ENCODE measurements at regions not wholly inside any gene's neighbourhood (a gene's known extent, or its start where the extent isn't known, plus 50 kb on each side); places are given as distances from the start of the nearest gene placed in this dataset.

- Histone ChIP-seq H3K27me3 (no peaks in the 10 kb centered on the region), H3K4me3 (no peak overlapping the region), H3K27ac (no peak overlapping the region), H3K79me2 (no peaks in the 10 kb centered on the region), H3K9me3 (ENCODE audit: low read depth) (no peaks in the 10 kb centered on the region), H4K20me1 (ENCODE audit: insufficient read depth, poor library complexity, severe bottlenecking) (no peaks in the 10 kb centered on the region), H3K36me3 (replicated peaks; ENCODE audit: insufficient read depth, low read depth) (no peaks in the 10 kb centered on the region), H2AFZ (no peak overlapping the region), H3K4me1 (ENCODE audit: insufficient read depth) (no peaks in the 10 kb centered on the region), H3K9me2 (replicated peaks; ENCODE audit: insufficient read depth) (no peaks in the 10 kb centered on the region), H3K4me2 (no peak overlapping the region)
- DNase-seq (ENCODE audit: low spot score): no peak
- WGBS (ENCODE audit: low lambda C conversion rate, missing lambda C conversion rate): 83% methylated on average over 9 of the region's 9 CpGs
- no peak for TF ChIP-seq EZH2 (IDR thresholded peaks at IDR 0.05; ENCODE audit: borderline replicate concordance)
- TF ChIP-seq, protein P1, sequence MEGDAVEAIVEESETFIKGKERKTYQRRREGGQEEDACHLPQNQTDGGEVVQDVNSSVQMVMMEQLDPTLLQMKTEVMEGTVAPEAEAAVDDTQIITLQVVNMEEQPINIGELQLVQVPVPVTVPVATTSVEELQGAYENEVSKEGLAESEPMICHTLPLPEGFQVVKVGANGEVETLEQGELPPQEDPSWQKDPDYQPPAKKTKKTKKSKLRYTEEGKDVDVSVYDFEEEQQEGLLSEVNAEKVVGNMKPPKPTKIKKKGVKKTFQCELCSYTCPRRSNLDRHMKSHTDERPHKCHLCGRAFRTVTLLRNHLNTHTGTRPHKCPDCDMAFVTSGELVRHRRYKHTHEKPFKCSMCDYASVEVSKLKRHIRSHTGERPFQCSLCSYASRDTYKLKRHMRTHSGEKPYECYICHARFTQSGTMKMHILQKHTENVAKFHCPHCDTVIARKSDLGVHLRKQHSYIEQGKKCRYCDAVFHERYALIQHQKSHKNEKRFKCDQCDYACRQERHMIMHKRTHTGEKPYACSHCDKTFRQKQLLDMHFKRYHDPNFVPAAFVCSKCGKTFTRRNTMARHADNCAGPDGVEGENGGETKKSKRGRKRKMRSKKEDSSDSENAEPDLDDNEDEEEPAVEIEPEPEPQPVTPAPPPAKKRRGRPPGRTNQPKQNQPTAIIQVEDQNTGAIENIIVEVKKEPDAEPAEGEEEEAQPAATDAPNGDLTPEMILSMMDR (IDR thresholded peaks at IDR 0.05; ENCODE audit: poor library complexity): no peak
- no peak for TF ChIP-seq EZH2phosphoT487 (IDR thresholded peaks at IDR 0.05; ENCODE audit: low read depth, severe bottlenecking, unreplicated experiment)
Observed at GRCh38 chr1:184150776-184151531, 99.4 kb downstream of the TSEN15 start.

GRCh38 chr1:184152434-184152898 lies 100.9 kb downstream of the TSEN15 start:
- no peak overlapping the region for H2AFZ ChIP-seq
- no peaks in the 10 kb centered on the region for H4K20me1 ChIP-seq (ENCODE audit: insufficient read depth, poor library complexity, severe bottlenecking)
- H3K36me3 ChIP-seq (replicated peaks; ENCODE audit: insufficient read depth, low read depth): no peaks in the 10 kb centered on the region
- TF ChIP-seq, protein P1 (IDR thresholded peaks at IDR 0.05; ENCODE audit: poor library complexity): no peak
- no peak for TF ChIP-seq EZH2phosphoT487 (IDR thresholded peaks at IDR 0.05; ENCODE audit: low read depth, severe bottlenecking, unreplicated experiment)
- TF ChIP-seq EZH2 (IDR thresholded peaks at IDR 0.05; ENCODE audit: borderline replicate concordance): no peak
- peak overlapping the region; percentile 62 for H3K4me2 ChIP-seq
- H3K79me2 ChIP-seq: no peaks in the 10 kb centered on the region
- H3K9me2 ChIP-seq (replicated peaks; ENCODE audit: insufficient read depth): no peaks in the 10 kb centered on the region
- H3K27me3 ChIP-seq: no peaks in the 10 kb centered on the region
- H3K27ac ChIP-seq: no peak overlapping the region
- no peak overlapping the region for H3K4me3 ChIP-seq
- 58% methylated on average over 10 of the region's 10 CpGs for WGBS (ENCODE audit: low lambda C conversion rate, missing lambda C conversion rate)
- no peaks in the 10 kb centered on the region for H3K4me1 ChIP-seq (ENCODE audit: insufficient read depth)
- H3K9me3 ChIP-seq (ENCODE audit: low read depth): no peaks in the 10 kb centered on the region
- DNase-seq (ENCODE audit: low spot score): no peak

- 91% methylated on average over 11 of the region's 11 CpGs for WGBS (ENCODE audit: low lambda C conversion rate, missing lambda C conversion rate)
- Histone ChIP-seq H3K27me3 (no peaks in the 10 kb centered on the region), H2AFZ (no peak overlapping the region), H3K9me2 (replicated peaks; ENCODE audit: insufficient read depth) (no peaks in the 10 kb centered on the region), H3K4me1 (ENCODE audit: insufficient read depth) (no peaks in the 10 kb centered on the region), H3K79me2 (no peaks in the 10 kb centered on the region), H3K27ac (no peak overlapping the region), H3K4me3 (no peak overlapping the region), H3K9me3 (ENCODE audit: low read depth) (no peaks in the 10 kb centered on the region), H3K36me3 (replicated peaks; ENCODE audit: insufficient read depth, low read depth) (no peaks in the 10 kb centered on the region), H3K4me2 (peak overlapping the region; percentile 62), H4K20me1 (ENCODE audit: insufficient read depth, poor library complexity, severe bottlenecking) (no peaks in the 10 kb centered on the region)
- DNase-seq (ENCODE audit: low spot score): no peak
- TF ChIP-seq, protein P1 (IDR thresholded peaks at IDR 0.05; ENCODE audit: poor library complexity): no peak
- no peak for TF ChIP-seq EZH2 (IDR thresholded peaks at IDR 0.05; ENCODE audit: borderline replicate concordance)
- no peak for TF ChIP-seq EZH2phosphoT487 (IDR thresholded peaks at IDR 0.05; ENCODE audit: low read depth, severe bottlenecking, unreplicated experiment)
Observed at GRCh38 chr1:184152974-184153373, 101.4 kb downstream of the TSEN15 start.

Measured in hepatocyte (in vitro differentiated cells).